HepG2 (cell line): ENCODE measurements at regions not wholly inside any gene's neighbourhood (a gene's known extent, or its start where the extent isn't known, plus 50 kb on each side); places are given as distances from the start of the nearest gene placed in this dataset.

Experiments used
- ATAC-seq: fragments of 200-7000 bp; cut with Tn5 transposase; 3 replicates; pipeline ENCODE4 v1.9.1; 2020; ENCODE audit warnings: mild to moderate bottlenecking, moderate library complexity
- BruUV-seq: library from RNA; stranded (reverse); fragments of 400-500 nt; replicated peaks from 2 replicates; lab custom pipeline; 2021; lab: Mats Ljungman, UMichigan
- CTCF ChIA-PET: fragments of 300-600 bp; formaldehyde crosslinking; extraction: SDS; loops from one replicate; lab custom pipeline; 2021; ENCODE audit warnings: low total read pairs, inconsistent platforms, low intra/inter-chr PET ratio; lab: Yijun Ruan, JAX
- POLR2A ChIA-PET: fragments of 350-600 bp; sonication (Branson Sonifier 250); formaldehyde crosslinking; loops from one replicate; lab custom pipeline; 2020; ENCODE audit warnings: antibody characterized with exemption, inconsistent platforms; lab: Yijun Ruan, JAX
- DNase-seq: peaks from one replicate; pipeline ENCODE4 v3.0.0-alpha.2; 2015; ENCODE audit warnings: low spot score
- FAIRE-seq: peaks from 3 replicates; lab custom pipeline; 2011; peaks lifted over from hg19 to GRCh38; lab: Jason Lieb, UNC
- H2AFZ ChIP-seq: one replicate; pipeline ENCODE4 v1.6.1; 2011; ENCODE audit warnings: low read length, inconsistent platforms
- H3K27ac ChIP-seq: fragments of 300-600 bp; 3 replicates; pipeline ENCODE4 v1.8.0; 2011; ENCODE audit warnings: mixed run types, mild to moderate bottlenecking, mixed read lengths, low read length, inconsistent platforms; ENCODE audit not compliant: insufficient read depth; ENCODE audit errors: extremely low read length
- H3K27me3 ChIP-seq, 2 experiments: fragments of 200-600 bp in 1 of 2; 2 replicates in 1 of 2; 3 replicates in 1 of 2; pipeline versions ENCODE4 v1.6.0 to v1.8.0; 2011; ENCODE audit warnings: low read length in 2 of 2, mild to moderate bottlenecking in 2 of 2, moderate library complexity in 2 of 2, inconsistent platforms in 1 of 2; ENCODE audit not compliant: insufficient read depth in 2 of 2, control insufficient read depth in 1 of 2
- H3K36me3 ChIP-seq, 2 experiments: fragments of 200-600 bp in 1 of 2; replicated peaks in 1 of 2; 2 replicates in 1 of 2; 3 replicates in 1 of 2; pipeline versions ENCODE4 v1.5.1 to v1.8.0; 2011; ENCODE audit warnings: low read length in 2 of 2, inconsistent platforms in 1 of 2; ENCODE audit not compliant: insufficient read depth in 2 of 2, control insufficient read depth in 1 of 2
- H3K4me1 ChIP-seq: 2 replicates; pipeline ENCODE4 v1.5.1; 2012; ENCODE audit warnings: low read length, inconsistent platforms; ENCODE audit not compliant: insufficient read depth
- H3K4me2 ChIP-seq: 2 replicates; pipeline ENCODE4 v1.6.0; 2011; ENCODE audit warnings: low read depth, low read length, inconsistent platforms
- H3K4me3 ChIP-seq, 3 experiments: fragments of 200-600 bp in 1 of 3; sonication (generic), shearing (Covaris generic) in 1 of 3; replicated peaks in 1 of 3; 2 replicates each; pipeline ENCODE4 v1.5.1; 2011 to 2016; ENCODE audit warnings: low read length in 3 of 3, inconsistent platforms in 2 of 3, low read depth in 2 of 3, mild to moderate bottlenecking in 2 of 3, control low read depth in 1 of 3, mixed read lengths in 1 of 3; ENCODE audit not compliant: insufficient read depth in 1 of 3
- H3K79me2 ChIP-seq: one replicate; pipeline ENCODE4 v1.6.1; 2011; ENCODE audit warnings: low read length, inconsistent platforms; ENCODE audit not compliant: insufficient read depth
- H3K9ac ChIP-seq: 2 replicates; pipeline ENCODE4 v1.6.0; 2011; ENCODE audit warnings: mild to moderate bottlenecking, low read depth, low read length, inconsistent platforms; ENCODE audit not compliant: insufficient read depth
- H3K9me3 ChIP-seq: 2 replicates; pipeline ENCODE4 v1.5.1; 2012; ENCODE audit warnings: mild to moderate bottlenecking, low read length
- H4K20me1 ChIP-seq: 2 replicates; pipeline ENCODE4 v1.6.0; 2011; ENCODE audit warnings: inconsistent platforms, mild to moderate bottlenecking, low read length, moderate library complexity; ENCODE audit not compliant: insufficient read depth
- BCL6 ChIP-seq: IDR thresholded peaks from 2 replicates; pipeline ENCODE4 v1.6.1; 2016; ENCODE audit warnings: missing genetic modification reagents, missing compliant biosample characterization
- CENPT ChIP-seq: sonication (generic); formaldehyde crosslinking; IDR thresholded peaks from 2 replicates; pipeline ENCODE4 v1.8.0; 2022; ENCODE audit warnings: low read depth, mild to moderate bottlenecking, moderate library complexity, missing genetic modification reagents
- CHCHD3 ChIP-seq: sonication (generic); formaldehyde crosslinking; IDR thresholded peaks from 2 replicates; pipeline ENCODE4 v1.8.0; 2022; ENCODE audit warnings: mild to moderate bottlenecking, missing genetic modification reagents, moderate library complexity
- FOSL1 ChIP-seq: sonication (generic); formaldehyde crosslinking; IDR thresholded peaks from 2 replicates; pipeline ENCODE4 v1.9.0; 2021; ENCODE audit warnings: missing genetic modification reagents, borderline replicate concordance
- HNF4A ChIP-seq: sonication (generic); formaldehyde crosslinking; IDR thresholded peaks from 2 replicates; pipeline ENCODE4 v1.4.0; 2020; ENCODE audit warnings: missing genetic modification reagents
- IRF2 ChIP-seq: IDR thresholded peaks from 2 replicates; pipeline ENCODE4 v1.6.1; 2018; ENCODE audit warnings: missing genetic modification reagents, missing compliant biosample characterization
- NR1H2 ChIP-seq: sonication (generic); formaldehyde crosslinking; IDR thresholded peaks from 2 replicates; pipeline ENCODE4 v1.8.1; 2022; ENCODE audit warnings: low read depth, missing genetic modification reagents, borderline replicate concordance
- SOX13 ChIP-seq, 3 experiments: fragments of 450-650 bp in 1 of 3; sonication (generic) in 1 of 3; formaldehyde crosslinking in 1 of 3; IDR thresholded peaks in 2 of 3; conservative IDR thresholded peaks in 1 of 3; 2 replicates each; pipeline versions ENCODE4 v1.5.0 to v1.6.1; 2016 to 2020; ENCODE audit warnings: antibody characterized with exemption in 1 of 3, mild to moderate bottlenecking in 1 of 3, missing compliant biosample characterization in 1 of 3, missing genetic modification reagents in 1 of 3, moderate library complexity in 1 of 3
- SP5 ChIP-seq: IDR thresholded peaks from 2 replicates; pipeline ENCODE4 v1.6.1; 2016; ENCODE audit warnings: low read depth, borderline replicate concordance
- TBP ChIP-seq: sonication (generic); formaldehyde crosslinking; IDR thresholded peaks from 2 replicates; pipeline ENCODE4 v1.5.0; 2020; ENCODE audit warnings: missing genetic modification reagents
- TBX3 ChIP-seq: fragments of 450-650 bp; IDR thresholded peaks from 2 replicates; pipeline ENCODE4 v1.6.1; 2017; ENCODE audit warnings: antibody characterized with exemption, mild to moderate bottlenecking, inconsistent platforms, borderline replicate concordance
- ZBTB7B ChIP-seq: sonication (generic); formaldehyde crosslinking; IDR thresholded peaks from 2 replicates; pipeline ENCODE4 v1.4.0; 2020; ENCODE audit warnings: missing genetic modification reagents
- ZFX ChIP-seq: sonication (generic); formaldehyde crosslinking; IDR thresholded peaks from 2 replicates; pipeline ENCODE4 v1.4.0; 2020; ENCODE audit warnings: mild to moderate bottlenecking, low read depth, missing genetic modification reagents, moderate library complexity
- ZNF431 ChIP-seq: sonication (generic); formaldehyde crosslinking; IDR thresholded peaks from 2 replicates; pipeline ENCODE4 v1.9.0; 2022; ENCODE audit warnings: missing genetic modification reagents, low read depth, mild to moderate bottlenecking, borderline replicate concordance
- ZNF703 ChIP-seq: sonication (generic); formaldehyde crosslinking; IDR thresholded peaks from 2 replicates; pipeline ENCODE4 v1.5.1; 2020; ENCODE audit warnings: missing genetic modification reagents, mild to moderate bottlenecking, moderate library complexity, borderline replicate concordance
- ZNF746 ChIP-seq: sonication (generic); formaldehyde crosslinking; IDR thresholded peaks from 2 replicates; pipeline ENCODE4 v1.8.0; 2022; ENCODE audit warnings: mild to moderate bottlenecking, missing genetic modification reagents
- ZSCAN29 ChIP-seq: sonication (generic); formaldehyde crosslinking; conservative IDR thresholded peaks from 2 replicates; pipeline ENCODE4 v1.4.0; 2020; ENCODE audit warnings: mild to moderate bottlenecking, missing genetic modification reagents
- WGBS: methylation state at CpG from one replicate; pipeline ENCODE4 v1.1.6; 2017; ENCODE audit warnings: low lambda C conversion rate; 5-methylcytosine and 5-hydroxymethylcytosine counted together
- in situ Hi-C: cut with HindIII; loops from 2 replicates; pipeline ENCODE4 v1.10.0; 2017; ENCODE audit warnings: low pct_unique_long_range_greater_than_20kb; ENCODE audit not compliant: extremely low pct_ligation_motif_present
- intact Hi-C: fragments of 100-400 bp; cut with micrococcal nuclease; formaldehyde crosslinking; loops from one replicate; pipeline ENCODE4 v1.10.0; 2022; ENCODE audit not compliant: unreplicated experiment

DNA sequence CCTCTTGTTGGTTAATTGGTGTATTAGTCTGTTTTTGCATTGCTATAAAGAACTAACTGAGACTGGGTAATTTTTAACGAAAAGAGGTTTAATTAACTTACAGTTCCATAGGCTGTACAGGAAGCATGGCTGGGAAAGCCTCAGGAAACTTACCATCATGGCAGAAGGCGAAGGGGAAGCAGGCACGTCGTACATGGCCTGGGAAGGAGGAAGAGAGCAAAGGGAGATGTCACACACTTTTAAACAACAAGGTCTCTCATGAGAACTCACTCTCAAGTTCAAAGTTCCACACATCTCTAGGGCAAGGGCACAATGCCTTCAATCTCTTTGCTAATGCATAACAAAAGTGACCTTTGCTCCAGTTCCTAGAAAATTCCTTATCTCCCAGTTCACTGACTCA lies 125.0 kb upstream of the IRX5 start:
- no peak overlapping the region for H3K27ac ChIP-seq
- CTCF ChIA-PET: no interaction called here
- no peaks in the 10 kb centered on the region for H3K9me3 ChIP-seq
- no peaks in the 10 kb centered on the region for H3K36me3 ChIP-seq
- no peaks in the 10 kb centered on the region for H3K79me2 ChIP-seq
- H2AFZ ChIP-seq: no peak overlapping the region
- H3K27me3 ChIP-seq: no peaks in the 10 kb centered on the region
- no peak overlapping the region for H3K9ac ChIP-seq
- no peaks in the 10 kb centered on the region for H4K20me1 ChIP-seq
- H3K4me1 ChIP-seq: no peaks in the 10 kb centered on the region
- no TSS peak for BruUV-seq
- peak; percentile 14 for DNase-seq
- no peak overlapping the region for H3K4me2 ChIP-seq
- POLR2A ChIA-PET: no interaction called here
- no peak for ATAC-seq
- intact Hi-C loops: no loop called here
- 10% methylated on average over 4 of the region's 4 CpGs for WGBS
- in situ Hi-C loops: no loop called here
- no peak for TF ChIP-seq CHCHD3
- no peak for TF ChIP-seq ZSCAN29 (CRISPR knock-in tag)
- TF ChIP-seq HNF4A (CRISPR knock-in tag): peak; percentile 13; the same call in 1 of the 2 replicates
- no peak for TF ChIP-seq ZNF746 (CRISPR knock-in tag)
- no peak for TF ChIP-seq SP5
- no peak for TF ChIP-seq CENPT (CRISPR knock-in tag)
- no peak for TF ChIP-seq FOSL1
- TF ChIP-seq ZBTB7B (CRISPR knock-in tag): no peak
- no peak for TF ChIP-seq ZNF703
- no peak for TF ChIP-seq SOX13 (IDR thresholded peaks at IDR 0.05)
- peak in 1 of 2 experiments; percentile 9; a peak in 1 of 4 replicates for TF ChIP-seq SOX13 (CRISPR knock-in tag; conservative IDR thresholded peaks at IDR 0.05 in 1 of 2, IDR thresholded peaks at IDR 0.05 in 1 of 2)
- TF ChIP-seq ZFX: no peak
- no peak for TF ChIP-seq TBP (CRISPR knock-in tag)
- peak; percentile 86 for TF ChIP-seq BCL6 (CRISPR knock-in tag)
- no peak for TF ChIP-seq NR1H2
- TF ChIP-seq IRF2 (CRISPR knock-in tag): no peak
- TF ChIP-seq ZNF431: peak; percentile 94; the same call in 1 of the 2 replicates
- no peak for TF ChIP-seq TBX3
- FAIRE-seq: no peak
- H3K4me3 ChIP-seq: no peak overlapping the region
